Activated CD8-positive, alpha-beta memory T cell treated with anti-CD3 and anti-CD28 coated beads for 36 hours (primary cell): ENCODE measurements at regions not wholly inside any gene's neighbourhood (a gene's known extent, or its start where the extent isn't known, plus 50 kb on each side); places are given as distances from the start of the nearest gene placed in this dataset.
"Not testable (repeated sequence)": the region's sequence is repeated elsewhere in the genome, so short reads cannot be mapped to it uniquely, and the experiment has no call there.

Experiments used
- CTCF ChIA-PET: fragments of 350-600 bp; sonication (Branson Sonifier 250); formaldehyde crosslinking; loops from one replicate; lab custom pipeline; 2021; ENCODE audit warnings: antibody characterized with exemption; lab: Charles Lee
- POLR2A ChIA-PET: fragments of 350-600 bp; sonication (Branson Sonifier 250); formaldehyde crosslinking; loops from one replicate; lab custom pipeline; 2021; ENCODE audit warnings: antibody characterized with exemption; lab: Charles Lee

DNA sequence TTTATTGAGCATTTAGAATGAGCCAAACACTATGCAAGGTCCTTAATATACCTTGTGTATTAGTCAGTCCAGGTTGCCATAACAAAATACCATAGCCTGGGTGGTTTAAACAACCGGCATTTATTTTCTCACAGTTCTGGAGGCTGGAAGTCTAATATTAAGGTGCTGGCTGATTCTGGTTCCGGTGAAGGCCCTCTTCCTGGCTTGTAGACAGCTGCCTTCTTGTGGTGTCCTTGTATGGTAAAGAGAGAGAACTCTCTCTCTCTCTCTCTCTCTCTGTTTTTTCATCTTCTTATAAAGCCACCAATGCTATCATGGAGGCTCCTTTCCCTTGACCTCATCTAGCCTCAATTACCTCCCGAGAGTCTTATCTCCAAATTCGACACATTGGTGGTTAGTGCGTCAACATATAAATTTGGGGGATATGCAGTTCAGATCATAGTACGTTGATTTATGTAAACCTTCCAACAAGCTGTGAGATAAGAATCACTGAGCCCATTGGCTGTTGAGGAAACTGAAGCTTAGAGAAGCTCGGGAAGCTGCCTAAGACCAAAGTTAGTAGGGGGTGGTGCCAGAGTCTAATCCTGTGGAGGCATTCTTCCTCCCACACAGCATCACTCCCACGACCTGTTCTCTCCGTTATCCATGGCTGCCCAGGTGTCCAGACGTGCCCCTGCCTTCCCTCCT is 298.0 kb upstream of the PROK2 start:
- POLR2A ChIA-PET, result no interaction called here
- CTCF ChIA-PET, result no interaction called here

DNA sequence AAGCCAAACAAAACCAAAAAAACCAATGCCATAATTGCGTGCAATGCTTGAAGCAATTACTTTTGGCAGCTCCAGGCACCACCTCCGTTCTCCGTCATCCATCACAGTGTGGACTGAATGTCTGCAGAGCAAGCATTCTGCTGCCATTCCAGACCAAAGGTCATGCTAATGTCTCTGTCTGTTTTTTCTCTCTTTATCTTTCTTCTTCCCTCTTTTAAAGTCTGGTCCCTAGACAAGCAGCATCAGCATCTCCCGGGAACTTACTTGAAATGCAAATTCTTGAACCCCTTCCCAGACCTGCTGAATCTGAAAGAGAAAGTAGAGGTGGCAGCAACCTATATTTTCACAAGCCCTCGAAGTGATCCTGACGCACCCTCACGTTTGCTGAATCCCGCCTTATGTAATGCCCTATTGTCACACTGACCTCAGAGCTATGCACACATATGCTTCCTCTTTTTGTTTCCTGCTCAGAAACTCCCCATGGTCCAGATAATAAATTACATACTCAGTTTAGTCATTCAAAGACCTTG is 297.3 kb upstream of the PROK2 start:
- CTCF ChIA-PET, result no interaction called here
- POLR2A ChIA-PET, result no interaction called here

- CTCF ChIA-PET, result no interaction called here
Measured at GRCh38 chr3:72081471-72082185, 296.7 kb upstream of the PROK2 start.

GRCh38 chr3:72080800-72081199 is 295.9 kb upstream of the PROK2 start:
- ChIA-PET CTCF (interaction anchor here (0.6 to 1.4 kb wide), 2 partner anchors 205 to 418 kb away, joined by 3 read pairs; no protein-coding TSS in a partner anchor), POLR2A (no interaction called here)

More at GRCh38 chr3:72081471-72082185, 296.7 kb upstream of the PROK2 start:
- POLR2A ChIA-PET, result no interaction called here

DNA sequence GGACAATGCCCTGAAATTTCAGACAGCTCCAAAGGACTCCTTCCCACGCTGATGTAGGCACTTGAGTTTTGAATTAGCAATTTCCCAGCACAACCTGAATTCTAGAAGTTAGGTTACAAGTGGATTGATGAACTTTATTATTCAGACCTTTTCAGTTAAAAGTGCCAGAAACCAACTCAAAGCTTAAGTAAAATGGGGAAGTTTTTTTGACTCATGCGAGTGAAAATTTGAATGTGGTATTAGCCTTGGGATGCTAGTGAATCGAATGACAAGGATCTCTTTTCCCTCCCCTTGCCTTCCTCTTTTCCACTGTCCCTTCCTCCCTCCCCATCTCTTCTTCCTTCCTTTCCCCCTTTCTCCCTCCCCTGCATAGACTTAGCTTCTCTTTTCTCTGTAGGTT is 295.1 kb upstream of the PROK2 start:
- POLR2A ChIA-PET, result no interaction called here
- CTCF ChIA-PET, result interaction anchor here (1.4 kb wide), 1 partner anchor 204 kb away, joined by 3 read pairs; no protein-coding TSS in a partner anchor

GRCh38 chr3:72079369-72079872 is 294.5 kb upstream of the PROK2 start:
- POLR2A ChIA-PET, result no interaction called here
- CTCF ChIA-PET, result interaction anchor here (1.4 kb wide), 1 partner anchor 203 kb away, joined by 3 read pairs; no protein-coding TSS in a partner anchor

DNA sequence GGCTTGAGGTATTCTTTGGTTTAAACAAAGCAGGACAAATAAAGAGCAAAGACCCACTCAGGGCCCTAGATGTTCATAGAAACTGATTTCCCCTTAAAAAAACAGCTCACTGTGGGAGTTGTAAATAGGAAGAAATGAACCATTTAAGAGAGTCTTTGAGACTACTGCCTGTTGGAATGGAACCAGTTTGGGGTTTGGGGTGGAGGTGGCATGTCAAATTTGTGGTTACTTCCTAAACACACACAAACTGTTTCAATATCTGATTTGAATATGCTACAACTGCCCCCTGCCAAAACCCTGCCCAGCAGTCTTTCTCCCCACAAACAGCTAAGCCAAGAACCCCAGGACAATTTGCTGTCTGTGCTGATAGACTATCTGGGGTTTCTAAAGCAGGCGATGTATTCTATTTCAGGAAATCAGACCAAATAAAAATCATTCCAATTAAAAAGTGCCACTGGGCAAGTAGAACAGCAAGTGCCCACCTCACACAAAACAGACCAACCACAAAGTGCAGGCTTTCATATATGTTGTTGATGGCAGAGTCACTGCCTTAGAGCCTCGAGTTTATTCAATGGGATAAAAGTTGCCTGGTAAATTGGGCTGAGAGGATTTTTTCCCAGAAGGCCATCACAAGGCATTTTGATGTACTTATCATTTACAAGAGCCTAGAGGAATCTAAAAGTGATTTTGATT is 293.9 kb upstream of the PROK2 start:
- POLR2A ChIA-PET, result no interaction called here
- CTCF ChIA-PET, result no interaction called here

DNA sequence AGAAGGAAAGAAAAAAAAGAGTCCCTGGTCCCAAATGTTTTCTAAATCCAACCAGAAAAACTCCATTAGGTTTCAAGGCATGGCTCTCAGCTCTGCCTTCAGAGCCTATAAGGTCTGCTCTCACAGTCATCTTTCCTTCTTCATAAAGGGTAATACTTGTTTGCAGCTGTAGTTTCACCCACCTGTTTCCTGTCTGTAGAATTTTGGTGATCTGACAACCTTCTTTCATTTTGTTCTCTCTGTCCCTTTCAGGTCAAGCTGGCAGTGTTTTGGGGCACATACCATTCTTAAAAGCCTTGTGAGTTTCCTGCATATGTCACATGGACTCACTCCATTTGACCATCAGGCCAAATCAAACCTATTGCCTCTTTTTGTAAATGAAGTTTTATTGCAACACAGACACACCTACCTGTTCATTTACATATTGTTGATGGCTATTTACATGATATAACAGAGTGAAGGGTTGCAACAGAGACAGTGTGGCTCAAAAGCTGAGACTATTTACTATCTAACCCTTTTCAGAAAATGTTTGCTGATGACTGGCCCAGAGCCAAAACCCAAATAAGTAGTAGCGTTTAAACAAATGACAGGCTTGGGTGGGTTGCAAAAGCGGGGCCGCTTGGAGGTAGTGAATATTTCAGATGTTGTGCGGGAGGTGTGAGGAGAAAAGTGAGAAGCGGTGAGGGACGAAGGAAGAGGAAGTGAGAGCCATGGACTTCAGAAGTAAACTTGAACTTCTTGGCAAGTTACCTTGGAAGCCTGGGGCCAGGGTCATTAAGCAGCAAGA is 292.7 kb upstream of the PROK2 start:
- POLR2A ChIA-PET, result no interaction called here
- CTCF ChIA-PET, result no interaction called here

- CTCF ChIA-PET, result not testable (repeated sequence)
- POLR2A ChIA-PET, result interaction anchor here (0.8 kb wide), 1 partner anchor 74 kb away, joined by 4 read pairs; no protein-coding TSS in a partner anchor
Measured at GRCh38 chr3:72075848-72076247, 290.9 kb upstream of the PROK2 start.

- CTCF ChIA-PET, result no interaction called here
Measured at GRCh38 chr3:72071624-72072023, 286.7 kb upstream of the PROK2 start.

GRCh38 chr3:72070005-72070404 is 285.1 kb upstream of the PROK2 start:
- POLR2A ChIA-PET, result no interaction called here

More at GRCh38 chr3:72071624-72072023, 286.7 kb upstream of the PROK2 start:
- POLR2A ChIA-PET, result no interaction called here

DNA sequence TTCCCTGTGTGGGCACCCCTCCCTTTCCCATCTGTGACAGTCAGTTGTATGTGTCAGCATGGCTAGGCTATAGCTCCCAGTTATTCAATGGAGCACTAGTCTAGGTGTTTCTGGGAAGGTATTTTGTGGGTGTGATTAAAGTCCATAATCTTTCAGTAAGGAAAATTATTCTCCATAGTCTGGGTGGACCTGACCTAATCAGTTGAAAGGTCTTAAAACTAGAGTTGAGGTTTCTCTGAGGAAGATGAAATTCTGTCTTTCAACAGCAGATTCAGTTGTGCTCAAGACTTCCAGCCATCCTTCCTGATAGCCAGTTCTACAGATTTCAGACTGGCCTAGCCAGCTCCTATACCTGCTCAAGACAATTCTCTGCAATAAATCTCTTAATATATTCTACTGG is 284.6 kb upstream of the PROK2 start:
- ChIA-PET CTCF (interaction anchor here (1.3 kb wide), 1 partner anchor 65 kb away, joined by 3 read pairs; no protein-coding TSS in a partner anchor), POLR2A (no interaction called here)

More at GRCh38 chr3:72070005-72070404, 285.1 kb upstream of the PROK2 start:
- CTCF ChIA-PET, result interaction anchor here (1.3 kb wide), 1 partner anchor 65 kb away, joined by 3 read pairs; no protein-coding TSS in a partner anchor

- POLR2A ChIA-PET, result no interaction called here
- CTCF ChIA-PET, result interaction anchor here (1.3 kb wide), 1 partner anchor 64 kb away, joined by 3 read pairs; no protein-coding TSS in a partner anchor
Measured at GRCh38 chr3:72068621-72069020, 283.7 kb upstream of the PROK2 start.

- CTCF ChIA-PET, result no interaction called here
Measured at GRCh38 chr3:72067721-72068120, 282.8 kb upstream of the PROK2 start.

GRCh38 chr3:72065872-72066641 is 281.1 kb upstream of the PROK2 start:
- POLR2A ChIA-PET, result no interaction called here
- CTCF ChIA-PET, result no interaction called here

More at GRCh38 chr3:72067721-72068120, 282.8 kb upstream of the PROK2 start:
- POLR2A ChIA-PET, result no interaction called here

GRCh38 chr3:72065236-72065635 is 280.3 kb upstream of the PROK2 start:
- ChIA-PET POLR2A (no interaction called here), CTCF (no interaction called here)

GRCh38 chr3:72064727-72065126 is 279.8 kb upstream of the PROK2 start:
- CTCF ChIA-PET, POLR2A ChIA-PET: not testable (repeated sequence)

DNA sequence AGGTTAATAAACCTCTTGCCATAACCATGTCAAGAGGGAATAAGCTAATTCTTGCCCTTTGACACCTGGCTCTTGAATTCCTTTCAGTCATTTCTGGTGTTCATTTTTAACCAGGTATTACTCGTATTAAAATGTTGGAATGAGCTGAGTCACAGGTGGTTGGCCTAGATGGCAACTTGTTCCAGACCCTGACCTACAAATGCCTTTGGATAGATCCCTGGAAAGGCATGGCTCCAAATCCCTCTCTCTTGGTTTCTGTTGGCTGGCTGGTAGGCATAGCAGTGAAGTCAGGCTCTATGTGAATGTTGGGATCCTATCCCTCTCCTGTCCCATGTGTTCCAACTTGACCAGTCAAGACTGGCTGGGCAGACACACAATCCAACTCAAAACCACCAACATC is 277.1 kb upstream of the PROK2 start:
- ChIA-PET CTCF (no interaction called here), POLR2A (no interaction called here)
